NCI-H128 (cell line): ENCODE measurements at regions not wholly inside any gene's neighbourhood (a gene's known extent, or its start where the extent isn't known, plus 50 kb on each side); places are given as distances from the start of the nearest gene placed in this dataset.

Source experiments
- DNase-seq: peaks from one replicate; lab custom pipeline; 2025; ENCODE audit not compliant: unreplicated experiment; lab: John Stamatoyannopoulos, UW

- DNase-seq: no peak
Measured at GRCh38 chr11:90391756-90392155, 168.9 kb upstream of the CHORDC1 start.

DNA sequence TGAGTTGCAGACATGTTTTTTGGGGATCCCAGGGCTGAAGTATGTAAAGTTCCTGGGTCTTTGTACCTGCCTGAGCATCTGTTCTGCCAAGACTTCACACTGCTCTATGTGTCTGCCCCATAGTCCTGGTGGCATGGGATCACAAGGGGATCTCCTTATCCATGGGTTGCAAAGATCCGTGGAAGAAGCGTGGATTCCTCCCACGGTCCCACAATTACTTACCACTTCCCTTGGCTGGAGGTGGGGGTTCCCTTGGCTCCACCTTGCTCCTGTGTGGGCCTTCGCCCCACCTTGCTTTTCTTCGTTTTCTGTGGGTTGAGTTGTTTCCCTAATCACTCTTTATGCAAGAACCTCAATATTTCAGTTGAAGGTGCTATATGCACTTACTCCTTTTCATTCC is 157.4 kb upstream of the CHORDC1 start:
- DNase-seq: no peak

DNA sequence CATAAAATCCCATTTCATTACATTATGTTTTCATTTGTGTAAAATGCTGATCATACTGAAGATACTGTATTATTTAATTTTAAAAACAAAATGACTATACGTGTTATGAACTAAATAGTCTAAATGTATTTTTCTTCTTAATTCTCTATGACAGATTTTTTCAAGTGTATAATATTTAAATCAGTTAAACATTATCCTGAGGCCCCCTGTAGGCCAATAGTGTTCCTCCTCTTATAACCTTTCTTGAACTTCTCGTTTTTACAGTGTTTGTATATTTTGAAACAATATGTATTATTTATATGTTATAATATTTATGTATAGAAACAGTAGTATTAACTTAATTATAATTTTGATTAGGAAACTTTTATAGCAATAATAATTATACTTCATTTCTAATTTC is 151.1 kb upstream of the CHORDC1 start:
- no peak for DNase-seq

- no peak for DNase-seq
Measured at GRCh38 chr11:90364527-90364926, 141.7 kb upstream of the CHORDC1 start.

DNA sequence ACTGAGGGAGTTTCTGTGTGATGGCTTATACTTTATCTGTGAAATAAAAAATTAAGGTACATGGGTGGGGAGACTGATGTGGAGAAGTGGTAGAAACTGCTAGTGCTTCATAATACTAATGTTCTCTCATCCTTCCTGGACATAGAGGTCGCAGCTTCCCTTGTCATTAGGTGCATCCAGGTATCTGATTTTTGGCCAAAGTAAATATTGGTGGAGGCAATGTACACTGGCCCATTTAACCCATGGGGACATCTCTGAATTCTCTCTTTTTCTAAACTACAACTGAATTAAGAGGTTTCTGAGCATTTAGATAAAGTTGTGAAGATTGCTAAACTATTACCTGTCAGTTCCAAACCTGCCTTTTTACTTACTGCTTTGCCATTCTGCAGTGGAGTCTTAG is 140.9 kb upstream of the CHORDC1 start:
- DNase-seq: no peak

DNA sequence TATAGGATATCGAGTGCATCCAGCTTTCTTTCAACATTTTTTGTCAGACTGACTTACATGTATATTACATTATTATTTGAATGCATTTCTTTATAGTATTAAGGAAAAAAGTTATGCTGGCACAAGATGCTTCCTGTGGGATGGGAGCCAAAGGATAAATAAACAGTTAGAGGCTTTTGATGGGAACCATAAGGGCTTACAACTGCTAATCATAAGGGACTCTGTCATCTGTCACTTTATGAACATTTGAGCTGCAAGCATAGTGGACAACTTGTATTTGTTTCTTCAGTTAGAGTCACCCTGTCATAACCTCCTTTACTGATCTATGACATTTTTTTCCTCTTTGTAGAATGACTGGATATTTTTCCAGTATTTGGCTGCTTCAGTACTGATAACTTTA is 132.4 kb upstream of the CHORDC1 start:
- DNase-seq: no peak

- no peak for DNase-seq
Measured at GRCh38 chr11:90349731-90350130, 126.9 kb upstream of the CHORDC1 start.

DNA sequence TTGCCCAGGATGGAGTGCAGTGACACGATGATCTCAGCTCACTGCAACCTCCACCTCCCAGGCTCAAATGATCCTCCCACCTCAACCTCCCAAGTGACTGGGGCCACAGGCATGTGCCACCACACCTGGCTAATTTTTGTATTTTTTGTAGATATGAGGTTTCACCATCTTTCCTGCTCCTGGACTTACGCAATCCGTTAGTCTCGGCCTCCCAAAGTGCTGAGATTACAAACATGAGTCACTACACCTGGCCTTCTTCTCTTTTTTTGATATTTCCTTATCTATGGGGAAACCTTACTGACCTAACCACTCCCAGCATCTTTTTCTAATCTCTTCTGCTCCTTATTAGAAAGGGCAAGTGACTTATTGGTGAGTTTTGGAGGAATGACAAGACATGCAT is 121.7 kb upstream of the CHORDC1 start:
- DNase-seq: no peak

- DNase-seq: no peak
Measured at GRCh38 chr11:90343673-90344072, 120.8 kb upstream of the CHORDC1 start.

GRCh38 chr11:90341986-90342385 is 119.1 kb upstream of the CHORDC1 start:
- DNase-seq: no peak

DNA sequence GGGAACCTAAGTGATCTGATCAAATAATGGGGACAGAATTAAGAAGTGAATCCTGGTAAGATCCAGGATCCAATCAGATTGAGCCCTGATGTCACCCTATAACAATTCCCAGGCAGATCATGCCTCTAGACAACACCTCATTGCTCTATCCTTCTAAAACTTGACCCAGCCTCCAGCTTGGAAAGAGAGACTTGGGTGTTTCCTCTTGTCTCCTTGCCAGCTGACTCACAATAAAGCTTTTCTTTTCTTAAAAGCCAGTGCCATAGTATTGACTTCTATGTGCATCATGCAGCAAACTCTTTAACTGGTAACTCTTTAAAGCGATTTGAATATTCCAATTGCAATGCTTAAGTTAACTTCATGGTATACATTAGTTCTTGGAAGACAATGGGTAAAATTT is 109.6 kb upstream of the CHORDC1 start:
- no peak for DNase-seq

GRCh38 chr11:90330632-90331031 is 107.8 kb upstream of the CHORDC1 start:
- DNase-seq: no peak

DNA sequence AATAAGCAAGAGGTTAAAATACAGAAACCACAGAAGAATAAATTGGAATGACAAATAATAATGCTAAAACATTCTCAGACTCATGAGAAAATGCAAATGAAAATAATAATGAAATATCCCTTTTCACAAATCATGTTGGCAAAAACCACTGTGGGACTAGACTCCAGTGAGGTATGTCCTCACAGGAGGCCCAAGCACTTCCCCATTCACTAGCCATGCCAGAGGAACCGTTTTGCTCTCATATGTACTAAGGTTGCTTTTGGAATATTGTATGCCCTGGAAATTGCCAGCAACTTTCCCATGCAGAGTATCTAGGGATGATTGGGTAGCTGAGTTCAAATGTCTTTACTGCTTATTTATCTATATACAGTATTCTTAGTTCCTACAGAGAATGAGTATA is 106.2 kb upstream of the CHORDC1 start:
- no peak for DNase-seq

DNA sequence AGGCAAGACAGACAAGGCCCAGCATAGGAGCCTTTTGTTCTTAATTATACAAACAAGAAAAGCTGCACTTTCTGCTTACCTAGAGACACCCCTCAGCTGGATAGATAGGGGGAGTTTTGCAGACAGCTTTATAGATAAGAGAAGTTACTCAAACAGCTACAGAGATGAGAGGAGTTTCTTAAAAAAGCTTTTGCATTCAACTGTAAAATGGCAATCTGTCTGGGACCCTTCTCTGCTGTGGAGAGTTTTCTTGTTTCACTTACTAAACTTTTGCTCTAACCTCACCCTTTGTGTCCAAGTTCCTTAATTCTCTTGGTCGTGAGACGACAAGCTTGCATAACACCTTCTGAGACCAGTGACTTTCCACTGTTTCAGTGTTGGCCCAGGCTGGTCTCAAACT is 103.8 kb upstream of the CHORDC1 start:
- no peak for DNase-seq

DNA sequence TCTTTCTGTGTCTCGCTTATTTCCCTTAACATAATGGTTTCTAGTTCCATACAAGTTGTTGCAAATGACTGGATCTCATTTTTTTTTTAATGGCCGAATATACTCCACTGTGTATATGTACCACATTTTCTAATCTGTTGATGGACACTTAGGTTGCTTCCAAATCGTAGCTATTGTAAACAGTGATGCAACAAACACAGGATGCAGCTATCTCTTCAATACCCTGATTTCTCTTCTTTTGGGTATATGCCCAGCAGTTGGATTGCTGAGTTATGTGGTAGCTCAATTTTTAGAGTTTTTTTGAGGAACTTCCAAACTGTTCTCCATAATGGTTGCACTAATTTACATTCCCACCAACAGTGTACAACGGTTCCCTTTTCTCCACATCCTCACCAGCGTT is 100.4 kb upstream of the CHORDC1 start:
- DNase-seq: no peak

DNA sequence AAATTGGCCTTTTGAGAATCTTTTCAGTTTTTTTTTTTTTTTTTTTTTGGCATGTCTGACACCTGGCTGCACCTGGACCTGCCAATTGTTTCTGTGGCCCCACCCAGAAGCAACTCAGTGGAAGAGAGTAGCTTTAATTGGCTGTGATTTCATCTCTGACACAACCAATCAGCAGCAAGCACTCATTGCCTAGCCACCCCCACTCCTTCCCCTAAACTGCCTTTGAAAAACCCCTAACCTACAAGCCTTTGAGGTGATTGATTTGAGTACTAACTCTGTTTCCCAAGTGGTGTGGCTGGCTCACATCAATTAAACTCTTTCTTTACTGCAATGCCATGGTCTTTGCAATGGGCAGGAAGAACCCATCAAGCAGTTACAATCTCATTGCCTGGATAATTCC is 98.2 kb upstream of the CHORDC1 start:
- no peak for DNase-seq

- no peak for DNase-seq
Measured at GRCh38 chr11:90318651-90319050, 95.8 kb upstream of the CHORDC1 start.

DNA sequence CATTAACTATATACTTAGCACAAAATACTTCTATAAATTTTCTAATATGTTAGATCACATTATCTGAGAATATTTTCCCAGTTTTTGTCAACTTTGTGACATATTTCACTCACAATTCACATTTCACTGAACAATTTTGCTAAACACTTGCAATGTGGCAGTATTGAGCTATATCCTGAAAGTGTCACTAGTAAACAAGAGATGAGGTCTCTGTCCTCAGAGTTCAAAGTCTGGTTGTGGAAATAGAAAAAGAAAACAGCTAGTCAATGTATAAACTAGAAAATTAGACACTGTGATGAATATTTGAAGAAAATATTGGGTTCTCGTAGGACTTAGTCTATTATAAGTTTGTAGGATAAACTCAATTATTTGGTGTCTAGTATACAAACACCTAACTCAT is 87.4 kb upstream of the CHORDC1 start:
- DNase-seq: no peak

DNA sequence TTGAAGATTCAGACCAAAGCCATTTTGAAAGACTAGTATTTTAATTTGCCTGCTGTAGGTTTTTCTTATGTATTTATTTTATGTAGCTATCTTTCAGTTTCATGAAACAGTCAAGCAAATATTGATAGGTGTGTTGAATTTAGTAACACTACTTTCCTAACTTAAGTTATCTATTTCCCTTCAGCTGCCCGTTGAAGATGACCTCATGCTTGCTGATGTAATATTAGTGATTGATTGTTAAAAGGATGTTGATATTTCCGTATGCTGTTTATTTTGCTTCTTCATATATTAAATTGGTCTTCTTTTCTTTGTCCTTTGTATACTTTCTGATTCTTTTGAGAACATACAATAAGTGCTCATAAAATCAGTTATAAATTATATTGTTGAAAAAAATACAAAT is 86.8 kb upstream of the CHORDC1 start:
- DNase-seq: no peak

GRCh38 chr11:90294526-90294925 is 71.7 kb upstream of the CHORDC1 start:
- no peak for DNase-seq

DNA sequence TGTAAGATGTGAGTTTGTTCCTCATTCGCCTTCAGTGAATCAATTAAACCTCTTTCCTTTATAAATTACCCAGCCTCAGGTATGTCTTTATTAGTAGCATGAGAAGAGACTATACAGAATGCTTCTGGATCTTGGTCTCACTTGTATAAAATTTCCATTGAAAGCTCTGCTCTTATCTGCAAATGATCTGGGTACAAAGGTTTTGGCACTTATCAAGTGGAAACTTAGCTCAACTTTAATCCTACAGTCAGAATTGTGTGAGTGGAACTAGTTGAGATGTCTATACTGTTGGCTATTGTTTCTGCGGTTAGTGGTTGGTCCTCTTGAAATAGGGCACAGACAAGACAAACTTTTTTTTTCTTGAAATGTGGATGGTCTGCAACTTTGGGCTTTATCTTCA is 71.2 kb upstream of the CHORDC1 start:
- DNase-seq: no peak

GRCh38 chr11:90288212-90288821 is 65.5 kb upstream of the CHORDC1 start:
- no peak for DNase-seq

- DNase-seq: no peak
Measured at GRCh38 chr11:90286640-90287039, 63.8 kb upstream of the CHORDC1 start.

DNA sequence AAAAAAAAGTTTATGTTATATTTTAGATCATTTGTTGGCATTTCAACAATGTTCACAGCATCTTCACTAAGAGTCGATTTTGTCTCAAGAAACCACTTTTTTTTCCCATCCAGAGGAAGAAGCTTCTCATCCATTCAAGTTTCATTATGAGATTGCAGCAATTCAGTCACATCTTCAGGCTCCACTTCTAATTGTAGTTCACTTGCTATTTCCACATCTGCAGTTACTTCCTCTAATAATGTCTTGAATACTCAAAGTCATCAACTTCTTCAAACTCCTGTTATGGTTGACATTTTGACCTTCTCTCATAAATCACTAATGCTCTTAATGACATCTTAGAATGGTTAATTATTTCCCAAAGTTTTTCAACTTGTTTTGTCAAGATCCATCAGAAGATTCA is 61.3 kb upstream of the CHORDC1 start:
- no peak for DNase-seq
